ENCODE measurements at regions not wholly inside any gene's neighbourhood (a gene's known extent, or its start where the extent isn't known, plus 50 kb on each side); places are given as distances from the start of the nearest gene placed in this dataset.

DNA sequence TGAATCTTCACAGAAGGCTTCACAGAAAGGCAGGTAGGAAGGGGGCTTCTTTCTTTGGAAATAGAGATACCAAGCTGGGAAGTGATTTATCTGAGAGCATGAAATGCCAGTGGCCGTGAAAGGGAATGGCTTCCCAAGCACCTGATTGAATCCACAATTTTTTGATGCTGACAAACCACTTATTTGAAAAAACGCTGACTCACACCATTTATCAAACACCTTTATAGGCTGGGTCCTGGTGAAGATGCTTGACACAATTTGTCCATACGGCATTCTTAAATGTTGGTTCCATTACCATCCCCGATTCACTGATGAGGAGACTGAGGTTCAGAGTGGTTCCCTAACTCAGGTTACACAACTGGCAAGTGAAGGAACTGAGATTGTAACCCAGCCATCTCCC lies 64.1 kb upstream of the POMGNT2 start:
- DNase-seq, result no peak
- no peak overlapping the region for H2AFZ ChIP-seq (ENCODE audit: low read depth)
- H3K4me2 ChIP-seq, result no peak overlapping the region
- H3K4me1 ChIP-seq (ENCODE audit: control insufficient read depth in 1 of 2, insufficient read depth in 2 of 2, low read depth in 1 of 2, low read length in 1 of 2), result no peaks in the 10 kb centered on the region
- H3K9ac ChIP-seq, result no peak overlapping the region
- H3K36me3 ChIP-seq (replicated peaks in 1 of 2; ENCODE audit: control insufficient read depth in 1 of 2, insufficient read depth in 2 of 2, low read length in 1 of 2), result no peaks in the 10 kb centered on the region
- H3K9me3 ChIP-seq, result no peaks in the 10 kb centered on the region
- POLR2A ChIA-PET, result no interaction called here
- 47% methylated on average over 4 of the region's 4 CpGs for WGBS (ENCODE audit: low lambda C conversion rate)
- no peaks in the 10 kb centered on the region for H4K20me1 ChIP-seq (ENCODE audit: insufficient read depth)
- TF ChIP-seq RCOR1 (IDR thresholded peaks at IDR 0.05; ENCODE audit: low read length) (no peak), TEAD4 (IDR thresholded peaks at IDR 0.05; ENCODE audit: borderline replicate concordance, insufficient read depth) (no peak), RXRA (IDR thresholded peaks at IDR 0.05; ENCODE audit: borderline replicate concordance, low read depth) (no peak), TAF1 (IDR thresholded peaks at IDR 0.05; ENCODE audit: borderline replicate concordance, low read depth, low read length) (no peak), RAD21 (IDR thresholded peaks at IDR 0.05; ENCODE audit: low read length) (no peak), GABPA (IDR thresholded peaks at IDR 0.05; ENCODE audit: low read depth) (no peak), MEF2A (IDR thresholded peaks at IDR 0.05; ENCODE audit: borderline replicate concordance, low read depth) (no peak), EZH2phosphoT487 (IDR thresholded peaks at IDR 0.05; ENCODE audit: borderline replicate concordance, low read depth) (no peak), FOXM1 (IDR thresholded peaks at IDR 0.05; ENCODE audit: low read depth) (no peak), EP300 (IDR thresholded peaks at IDR 0.05; ENCODE audit: borderline replicate concordance in 1 of 2, low read depth in 1 of 2, low read length in 1 of 2) (no peak), FOXJ3 (CRISPR knock-in tag; IDR thresholded peaks at IDR 0.05) (no peak), CHD2 (IDR thresholded peaks at IDR 0.05; ENCODE audit: low read length, partially characterized antibody) (no peak), SIN3A (IDR thresholded peaks at IDR 0.05; ENCODE audit: borderline replicate concordance, low read depth, low read length) (no peak), SMC3 (IDR thresholded peaks at IDR 0.05; ENCODE audit: low read depth, low read length) (no peak), POLR2AphosphoS5 (IDR thresholded peaks at IDR 0.05; ENCODE audit: low read depth, low read length) (no peak), YY1 (IDR thresholded peaks at IDR 0.05; ENCODE audit: low read depth) (no peak)
- TF ChIP-seq, protein P1, sequence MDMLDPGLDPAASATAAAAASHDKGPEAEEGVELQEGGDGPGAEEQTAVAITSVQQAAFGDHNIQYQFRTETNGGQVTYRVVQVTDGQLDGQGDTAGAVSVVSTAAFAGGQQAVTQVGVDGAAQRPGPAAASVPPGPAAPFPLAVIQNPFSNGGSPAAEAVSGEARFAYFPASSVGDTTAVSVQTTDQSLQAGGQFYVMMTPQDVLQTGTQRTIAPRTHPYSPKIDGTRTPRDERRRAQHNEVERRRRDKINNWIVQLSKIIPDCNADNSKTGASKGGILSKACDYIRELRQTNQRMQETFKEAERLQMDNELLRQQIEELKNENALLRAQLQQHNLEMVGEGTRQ (IDR thresholded peaks at IDR 0.05; ENCODE audit: borderline replicate concordance, low read depth, low read length), result no peak
- TF ChIP-seq, protein P2, sequence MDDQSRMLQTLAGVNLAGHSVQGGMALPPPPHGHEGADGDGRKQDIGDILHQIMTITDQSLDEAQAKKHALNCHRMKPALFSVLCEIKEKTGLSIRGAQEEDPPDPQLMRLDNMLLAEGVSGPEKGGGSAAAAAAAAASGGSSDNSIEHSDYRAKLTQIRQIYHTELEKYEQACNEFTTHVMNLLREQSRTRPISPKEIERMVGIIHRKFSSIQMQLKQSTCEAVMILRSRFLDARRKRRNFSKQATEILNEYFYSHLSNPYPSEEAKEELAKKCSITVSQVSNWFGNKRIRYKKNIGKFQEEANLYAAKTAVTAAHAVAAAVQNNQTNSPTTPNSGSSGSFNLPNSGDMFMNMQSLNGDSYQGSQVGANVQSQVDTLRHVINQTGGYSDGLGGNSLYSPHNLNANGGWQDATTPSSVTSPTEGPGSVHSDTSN (IDR thresholded peaks at IDR 0.05), result no peak
- TF ChIP-seq, protein P3, sequence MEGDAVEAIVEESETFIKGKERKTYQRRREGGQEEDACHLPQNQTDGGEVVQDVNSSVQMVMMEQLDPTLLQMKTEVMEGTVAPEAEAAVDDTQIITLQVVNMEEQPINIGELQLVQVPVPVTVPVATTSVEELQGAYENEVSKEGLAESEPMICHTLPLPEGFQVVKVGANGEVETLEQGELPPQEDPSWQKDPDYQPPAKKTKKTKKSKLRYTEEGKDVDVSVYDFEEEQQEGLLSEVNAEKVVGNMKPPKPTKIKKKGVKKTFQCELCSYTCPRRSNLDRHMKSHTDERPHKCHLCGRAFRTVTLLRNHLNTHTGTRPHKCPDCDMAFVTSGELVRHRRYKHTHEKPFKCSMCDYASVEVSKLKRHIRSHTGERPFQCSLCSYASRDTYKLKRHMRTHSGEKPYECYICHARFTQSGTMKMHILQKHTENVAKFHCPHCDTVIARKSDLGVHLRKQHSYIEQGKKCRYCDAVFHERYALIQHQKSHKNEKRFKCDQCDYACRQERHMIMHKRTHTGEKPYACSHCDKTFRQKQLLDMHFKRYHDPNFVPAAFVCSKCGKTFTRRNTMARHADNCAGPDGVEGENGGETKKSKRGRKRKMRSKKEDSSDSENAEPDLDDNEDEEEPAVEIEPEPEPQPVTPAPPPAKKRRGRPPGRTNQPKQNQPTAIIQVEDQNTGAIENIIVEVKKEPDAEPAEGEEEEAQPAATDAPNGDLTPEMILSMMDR (IDR thresholded peaks at IDR 0.05), result no peak
- TF ChIP-seq, protein P4, sequence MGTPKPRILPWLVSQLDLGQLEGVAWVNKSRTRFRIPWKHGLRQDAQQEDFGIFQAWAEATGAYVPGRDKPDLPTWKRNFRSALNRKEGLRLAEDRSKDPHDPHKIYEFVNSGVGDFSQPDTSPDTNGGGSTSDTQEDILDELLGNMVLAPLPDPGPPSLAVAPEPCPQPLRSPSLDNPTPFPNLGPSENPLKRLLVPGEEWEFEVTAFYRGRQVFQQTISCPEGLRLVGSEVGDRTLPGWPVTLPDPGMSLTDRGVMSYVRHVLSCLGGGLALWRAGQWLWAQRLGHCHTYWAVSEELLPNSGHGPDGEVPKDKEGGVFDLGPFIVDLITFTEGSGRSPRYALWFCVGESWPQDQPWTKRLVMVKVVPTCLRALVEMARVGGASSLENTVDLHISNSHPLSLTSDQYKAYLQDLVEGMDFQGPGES (IDR thresholded peaks at IDR 0.05; ENCODE audit: low read depth, low read length), result no peak
- no peaks in the 10 kb centered on the region for H3F3A ChIP-seq (replicated peaks; ENCODE audit: insufficient read depth)
- H3K27ac ChIP-seq (ENCODE audit: low read depth in 2 of 2, low read length in 1 of 2), result no peak overlapping the region
- no peaks in the 10 kb centered on the region for H3K27me3 ChIP-seq (ENCODE audit: insufficient read depth)
- no peaks in the 10 kb centered on the region for H3K79me2 ChIP-seq (ENCODE audit: insufficient read depth)
- H3K4me3 ChIP-seq (ENCODE audit: low read depth in 2 of 2, low read length in 1 of 2), result no peak overlapping the region
- no peaks in the 10 kb centered on the region for H3K9me2 ChIP-seq
- CTCF ChIA-PET, result interaction anchor here (1.0 to 2.7 kb wide), 2 partner anchors 116 to 208 kb away, joined by 3 to 10 read pairs; no protein-coding TSS in a partner anchor
